ENCODE measurements at regions not wholly inside any gene's neighbourhood (a gene's known extent, or its start where the extent isn't known, plus 50 kb on each side); places are given as distances from the start of the nearest gene placed in this dataset.

DNA sequence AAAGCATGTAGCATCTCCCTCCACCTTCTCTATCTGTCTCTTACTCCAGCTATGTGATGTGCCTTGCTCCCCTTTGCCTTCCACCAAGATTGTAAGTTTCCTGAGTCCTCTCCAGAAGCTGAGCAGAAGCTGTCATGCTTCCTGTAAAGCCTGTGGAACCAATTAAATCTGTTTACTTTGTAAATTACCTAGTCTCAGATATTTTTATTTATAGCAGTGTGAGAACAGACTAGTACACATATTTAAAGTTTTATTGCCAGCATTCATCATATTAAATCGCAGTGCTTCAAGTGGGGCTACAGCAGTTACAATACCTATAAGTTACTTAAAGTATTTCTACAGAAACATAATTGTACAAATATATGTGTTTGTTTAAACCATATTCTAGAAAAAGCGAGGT lies 973.1 kb downstream of the SLC16A7 start:
- TF ChIP-seq ZBTB12 (CRISPR knock-in tag; IDR thresholded peaks at IDR 0.05) (no peak), CBX8 (IDR thresholded peaks at IDR 0.05; ENCODE audit: borderline replicate concordance, extremely low read depth, low read depth, low read length, poor library complexity, severe bottlenecking) (no peak), FOS (IDR thresholded peaks at IDR 0.05; ENCODE audit: extremely low read depth, insufficient read length) (no peak)

Data from K562 (cell line).